SK-N-MC (cell line): ENCODE measurements at regions not wholly inside any gene's neighbourhood (a gene's known extent, or its start where the extent isn't known, plus 50 kb on each side); places are given as distances from the start of the nearest gene placed in this dataset.

Experiments used
- EZH2 ChIP-seq: fragments of 200-600 bp; sonication (generic); IDR thresholded peaks from one replicate; pipeline ENCODE4 v1.6.1; 2017; ENCODE audit warnings: antibody characterized with exemption
- POLR2AphosphoS5 ChIP-seq: IDR thresholded peaks from 2 replicates; pipeline ENCODE4 v1.6.1; 2012; ENCODE audit warnings: mild to moderate bottlenecking, low read depth, low read length, borderline replicate concordance

DNA sequence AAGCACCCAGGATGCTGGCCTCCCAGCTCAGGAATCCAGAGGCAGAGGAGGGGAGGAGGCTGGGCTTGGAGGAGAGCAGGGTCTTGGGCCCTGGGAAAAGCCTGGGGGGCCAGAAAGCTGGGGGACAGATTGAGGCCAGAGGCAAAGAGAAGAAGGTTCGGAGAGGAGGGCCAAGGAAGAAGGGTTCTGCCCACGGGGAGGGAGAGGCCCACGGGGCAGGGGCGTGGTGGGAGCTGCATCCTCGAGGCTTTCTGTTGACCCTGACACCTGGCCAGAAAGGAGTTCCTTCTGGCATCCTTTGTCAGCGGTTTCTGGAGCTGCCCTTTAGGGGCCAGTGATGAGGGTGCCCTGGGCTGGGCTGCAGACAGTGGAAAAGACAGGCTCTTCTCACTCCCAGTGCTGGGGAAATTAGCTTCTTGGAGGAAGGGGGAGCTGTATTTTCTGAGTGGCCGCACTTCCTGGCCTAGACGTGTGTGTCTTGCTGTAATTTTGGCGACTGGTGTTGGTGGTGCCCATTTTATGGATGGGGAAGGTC lies 308.7 kb downstream of the SEC14L1 start:
- TF ChIP-seq EZH2 = no peak
- no peak for TF ChIP-seq POLR2AphosphoS5
